Adrenal gland (tissue), 9 donors: ENCODE measurements at regions not wholly inside any gene's neighbourhood (a gene's known extent, or its start where the extent isn't known, plus 50 kb on each side); places are given as distances from the start of the nearest gene placed in this dataset.

Source experiments
- DNase-seq, 7 donors: peaks; one replicate each; pipeline ENCODE4 v3.0.0-alpha.2; 2019 to 2020
- H3K27ac ChIP-seq, 5 donors: fragments of 200-600 bp; sonication (generic) in 4 of 5; 1 replicate in 3 of 5; 2 replicates in 2 of 5; pipeline versions ENCODE4 v1.5.1 to v1.8.0; 2016 to 2020; ENCODE audit warnings: mild to moderate bottlenecking in 1 of 5
- H3K27me3 ChIP-seq: fragments of 200-600 bp; 2 replicates; pipeline ENCODE4 v1.8.0; 2021
- H3K36me3 ChIP-seq, 2 donors: fragments of 200-600 bp; replicated peaks in 1 of 2; 1 replicate in 1 of 2; 2 replicates in 1 of 2; pipeline versions ENCODE4 v1.5.1 to v1.8.0; 2018 to 2022
- H3K4me1 ChIP-seq, 2 donors: fragments of 200-600 bp; replicated peaks in 1 of 2; 1 replicate in 1 of 2; 2 replicates in 1 of 2; pipeline versions ENCODE4 v1.5.1 to v1.8.0; 2018 to 2021
- H3K4me3 ChIP-seq, 4 donors: fragments of 200-600 bp; sonication (generic) in 3 of 4; one replicate each; pipeline ENCODE4 v1.5.1; 2016 to 2018
- H3K9me3 ChIP-seq, 3 donors: fragments of 200-600 bp; sonication (generic) in 1 of 3; replicated peaks in 1 of 3; 1 replicate in 2 of 3; 2 replicates in 1 of 3; pipeline versions ENCODE4 v1.5.1 to v1.8.0; 2016 to 2021
- CTCF ChIP-seq, 6 experiments: fragments of 450-650 bp in 4 of 6; fragments of 200-600 bp in 2 of 6; sonication (generic) in 1 of 6; IDR thresholded peaks; 1 replicate in 5 of 6; 2 replicates in 1 of 6; pipeline versions ENCODE4 v1.5.1 to v1.8.0; 2016 to 2021; ENCODE audit warnings: antibody characterized with exemption in 6 of 6, mild to moderate bottlenecking in 2 of 6, moderate library complexity in 1 of 6
- POLR2A ChIP-seq, 2 donors: fragments of 450-650 bp; IDR thresholded peaks; one replicate each; pipeline ENCODE4 v1.6.1; 2017; ENCODE audit warnings: antibody characterized with exemption in 2 of 2, mild to moderate bottlenecking in 2 of 2, moderate library complexity in 1 of 2
- WGBS, 4 donors: extraction: QIAGEN DNeasy Blood & Tissue Kit in 2 of 4; methylation state at CpG; one replicate each; pipeline versions ENCODE4 v1.1.5 to v1.1.7; 2013 to 2017; 5-methylcytosine and 5-hydroxymethylcytosine counted together
- intact Hi-C, 2 donors: fragments of 100-400 bp; cut with DNase I; formaldehyde crosslinking; loops; one replicate each; pipeline versions ENCODE4 v1.14.1 to v1.15.0; 2022 to 2023
- donor health status: healthy with polysubstance abuse.
- donor health status: Bipolar disorder and iron deficiency.
- donor health status: DM: yes; HTN: yes; CAD: no.
- donor health status: DM: no; HTN: no; CAD: no.
- donor health status: DM: no; HTN: no; CAD: no.

GRCh38 chr4:92234393-92235176 lies 69.2 kb upstream of the GRID2 start:
- H3K9me3 ChIP-seq, result no peaks in the 10 kb centered on the region
- no peaks in the 10 kb centered on the region for H3K27me3 ChIP-seq
- H3K27ac ChIP-seq, result no peak overlapping the region
- no peak for TF ChIP-seq CTCF (IDR thresholded peaks at IDR 0.05)
- no peak for TF ChIP-seq POLR2A (IDR thresholded peaks at IDR 0.05)
- intact Hi-C loops, result no loop called here
- H3K4me1 ChIP-seq, result no peaks in the 10 kb centered on the region
- no peak overlapping the region for H3K4me3 ChIP-seq
- H3K36me3 ChIP-seq, result no peaks in the 10 kb centered on the region
- DNase-seq, result no peak
- WGBS, 4 donors, result 48 to 70% (median 52%) methylated on average over 4 of the region's 4 CpGs

DNA sequence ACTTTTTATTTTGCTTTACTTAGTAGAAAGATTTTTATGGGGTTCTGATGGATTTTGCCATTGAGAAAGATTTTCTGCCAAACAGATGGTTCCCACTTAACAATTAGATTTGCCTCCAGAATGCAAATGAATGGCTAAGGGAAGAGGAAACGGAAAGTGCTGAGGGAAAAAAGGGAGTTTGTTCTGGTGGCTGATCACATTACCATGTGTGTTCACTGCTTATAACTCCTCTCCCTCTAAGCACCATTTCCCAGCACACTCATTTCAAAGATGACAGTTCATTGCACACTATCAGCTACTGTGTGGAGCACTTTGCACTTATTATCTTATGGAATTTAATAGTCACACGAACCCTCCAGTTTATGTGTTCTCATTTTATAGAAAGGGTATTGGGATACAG lies 68.0 kb upstream of the GRID2 start:
- Histone ChIP-seq H3K27ac (no peak overlapping the region), H3K9me3 (no peaks in the 10 kb centered on the region), H3K4me1 (no peaks in the 10 kb centered on the region), H3K4me3 (no peak overlapping the region), H3K27me3 (no peaks in the 10 kb centered on the region), H3K36me3 (no peaks in the 10 kb centered on the region)
- TF ChIP-seq CTCF (IDR thresholded peaks at IDR 0.05) (no peak), POLR2A (IDR thresholded peaks at IDR 0.05) (no peak)
- DNase-seq, result no peak
- WGBS, 4 donors, result 28 to 49% (median 36%) methylated on average over 2 of the region's 2 CpGs
- intact Hi-C loops, result no loop called here

- Histone ChIP-seq H3K4me3 (no peak overlapping the region), H3K27ac (no peak overlapping the region), H3K36me3 (no peaks in the 10 kb centered on the region), H3K27me3 (no peaks in the 10 kb centered on the region), H3K4me1 (no peaks in the 10 kb centered on the region), H3K9me3 (no peaks in the 10 kb centered on the region)
- WGBS, 4 donors, result 89 to 96% (median 91%) methylated on average over 1 of the region's 1 CpG
- no peak for TF ChIP-seq POLR2A (IDR thresholded peaks at IDR 0.05)
- no peak for TF ChIP-seq CTCF (IDR thresholded peaks at IDR 0.05)
- intact Hi-C loops, result no loop called here
- DNase-seq, result no peak
These were observed 66.9 kb upstream of the GRID2 start for GRCh38 chr4:92236877-92237276.

GRCh38 chr4:92237559-92237958 lies 66.2 kb upstream of the GRID2 start:
- Histone ChIP-seq H3K9me3 (no peaks in the 10 kb centered on the region), H3K27ac (no peak overlapping the region), H3K36me3 (no peaks in the 10 kb centered on the region), H3K27me3 (no peaks in the 10 kb centered on the region), H3K4me1 (no peaks in the 10 kb centered on the region), H3K4me3 (no peak overlapping the region)
- intact Hi-C loops, result no loop called here
- no peak for DNase-seq
- TF ChIP-seq POLR2A (IDR thresholded peaks at IDR 0.05), result no peak
- no peak for TF ChIP-seq CTCF (IDR thresholded peaks at IDR 0.05)
